H1 (cell line): ENCODE measurements at regions not wholly inside any gene's neighbourhood (a gene's known extent, or its start where the extent isn't known, plus 50 kb on each side); places are given as distances from the start of the nearest gene placed in this dataset.

Experiments
- CTCF ChIA-PET: fragments of 300-600 bp; sonication (Branson Sonifier 250); formaldehyde crosslinking; loops from one replicate; lab custom pipeline; 2021; ENCODE audit not compliant: partially characterized antibody; lab: Charles Lee
- POLR2A ChIA-PET: fragments of 300-600 bp; sonication (Branson Sonifier 250); formaldehyde crosslinking; loops from one replicate; lab custom pipeline; 2021; ENCODE audit warnings: inconsistent platforms; ENCODE audit not compliant: partially characterized antibody; lab: Charles Lee
- DNase-seq, 2 experiments: peaks; one replicate each; pipeline versions ENCODE4 v3.0.0 to v3.0.0-alpha.2; 2010 to 2022; ENCODE audit warnings: low spot score in 2 of 2, low read depth in 1 of 2, mixed read lengths in 1 of 2
- FAIRE-seq: peaks from 2 replicates; lab custom pipeline; 2011; peaks lifted over from hg19 to GRCh38; lab: Jason Lieb, UNC
- H2AFZ ChIP-seq: 2 replicates; pipeline ENCODE4 v1.8.1; 2012; ENCODE audit warnings: low read length, inconsistent platforms
- H2AK5ac ChIP-seq: 2 replicates; pipeline ENCODE4 v1.6.1; 2013; ENCODE audit warnings: low read depth, low read length
- H2BK120ac ChIP-seq: replicated peaks from 2 replicates; pipeline ENCODE3; 2013; ENCODE audit warnings: low read depth, low read length, inconsistent platforms
- H2BK12ac ChIP-seq: 2 replicates; pipeline ENCODE4 v1.6.1; 2013; ENCODE audit warnings: low read depth, low read length
- H2BK15ac ChIP-seq: 2 replicates; pipeline ENCODE4 v1.6.1; 2013; ENCODE audit warnings: low read length
- H2BK20ac ChIP-seq: 2 replicates; pipeline ENCODE4 v1.6.1; 2013; ENCODE audit warnings: low read length
- H2BK5ac ChIP-seq: 2 replicates; pipeline ENCODE4 v1.6.1; 2013; ENCODE audit warnings: low read depth, low read length
- H3K14ac ChIP-seq: 2 replicates; pipeline ENCODE4 v1.6.1; 2013; ENCODE audit warnings: inconsistent platforms; ENCODE audit not compliant: insufficient read length
- H3K18ac ChIP-seq: 2 replicates; pipeline ENCODE4 v1.6.1; 2013; ENCODE audit warnings: low read length; ENCODE audit errors: extremely low read depth
- H3K23ac ChIP-seq: 2 replicates; pipeline ENCODE4 v1.6.1; 2013; ENCODE audit warnings: inconsistent platforms; ENCODE audit not compliant: insufficient read length
- H3K23me2 ChIP-seq: 2 replicates; pipeline ENCODE4 v1.6.1; 2013; ENCODE audit warnings: low read depth, low read length
- H3K27ac ChIP-seq: 2 replicates; pipeline ENCODE4 v1.6.1; 2011; ENCODE audit warnings: low read depth, low read length, inconsistent platforms
- H3K27me3 ChIP-seq, 4 experiments: replicated peaks in 1 of 4; 1 replicate in 1 of 4; 2 replicates in 3 of 4; pipeline versions ENCODE4 v1.6.1 to v1.8.1; 2011 to 2013; ENCODE audit warnings: low read length in 3 of 4, mild to moderate bottlenecking in 3 of 4, inconsistent platforms in 2 of 4, mixed read lengths in 2 of 4, moderate library complexity in 1 of 4; ENCODE audit not compliant: control insufficient read depth in 3 of 4, insufficient read depth in 3 of 4; ENCODE audit errors: extremely low read depth in 1 of 4
- H3K36me3 ChIP-seq, 4 experiments: 2 replicates each; pipeline versions ENCODE4 v1.6.1 to v1.8.1; 2011 to 2013; ENCODE audit warnings: mild to moderate bottlenecking in 4 of 4, low read length in 3 of 4, moderate library complexity in 2 of 4, control low read depth in 1 of 4, inconsistent platforms in 1 of 4; ENCODE audit not compliant: insufficient read depth in 4 of 4, control insufficient read depth in 2 of 4
- H3K4ac ChIP-seq: replicated peaks from 2 replicates; pipeline ENCODE3; 2013; ENCODE audit warnings: low read length, low read depth, mixed read lengths, inconsistent platforms; ENCODE audit not compliant: insufficient read length
- H3K4me1 ChIP-seq, 4 experiments: replicated peaks in 1 of 4; 1 replicate in 1 of 4; 2 replicates in 3 of 4; pipeline versions ENCODE4 v1.6.1 to v1.8.1; 2011 to 2013; ENCODE audit warnings: low read length in 3 of 4, inconsistent platforms in 2 of 4, mixed read lengths in 1 of 4; ENCODE audit not compliant: insufficient read depth in 4 of 4, control insufficient read depth in 3 of 4
- H3K4me2 ChIP-seq, 2 experiments: 2 replicates each; pipeline versions ENCODE4 v1.6.1 to v1.8.1; 2011 to 2013; ENCODE audit warnings: low read depth in 2 of 2, low read length in 2 of 2, control low read depth in 1 of 2, inconsistent platforms in 1 of 2, mild to moderate bottlenecking in 1 of 2; ENCODE audit not compliant: insufficient read depth in 1 of 2
- H3K4me3 ChIP-seq, 4 experiments: fragments of 200-600, 300-600 bp in 1 of 4; sonication (generic), shearing (Covaris generic), sonication (Bioruptor Twin) in 1 of 4; 2 replicates each; pipeline versions ENCODE4 v1.5.1 to v1.8.1; 2011 to 2016; ENCODE audit warnings: low read length in 4 of 4, low read depth in 3 of 4, control low read depth in 2 of 4, inconsistent platforms in 2 of 4, mild to moderate bottlenecking in 2 of 4, mixed read lengths in 1 of 4, moderate library complexity in 1 of 4; ENCODE audit not compliant: insufficient read depth in 2 of 4; ENCODE audit errors: extremely low read depth in 1 of 4
- H3K56ac ChIP-seq: replicated peaks from 2 replicates; pipeline ENCODE3; 2013; ENCODE audit warnings: low read depth, mild to moderate bottlenecking, mixed read lengths, low read length, inconsistent platforms; ENCODE audit not compliant: insufficient read length
- H3K79me1 ChIP-seq: 2 replicates; pipeline ENCODE4 v1.6.1; 2013; ENCODE audit warnings: low read depth, low read length, control low read depth
- H3K79me2 ChIP-seq, 2 experiments: 2 replicates each; pipeline versions ENCODE4 v1.6.1 to v1.8.1; 2012 to 2013; ENCODE audit warnings: low read length in 2 of 2, mild to moderate bottlenecking in 2 of 2, inconsistent platforms in 1 of 2; ENCODE audit not compliant: insufficient read depth in 2 of 2, control insufficient read depth in 1 of 2
- H3K9ac ChIP-seq, 4 experiments: replicated peaks in 1 of 4; 1 replicate in 1 of 4; 2 replicates in 3 of 4; pipeline versions ENCODE4 v1.6.1 to v1.8.1; 2011 to 2013; ENCODE audit warnings: low read depth in 3 of 4, low read length in 3 of 4, control low read depth in 2 of 4, mild to moderate bottlenecking in 2 of 4, moderate library complexity in 2 of 4, inconsistent platforms in 1 of 4; ENCODE audit errors: extremely low read depth in 1 of 4
- H3K9me3 ChIP-seq, 2 experiments: 2 replicates each; pipeline versions ENCODE4 v1.6.1 to v1.8.1; 2012 to 2013; ENCODE audit warnings: mild to moderate bottlenecking in 2 of 2, moderate library complexity in 2 of 2, control low read depth in 1 of 2, inconsistent platforms in 1 of 2, low read depth in 1 of 2, low read length in 1 of 2, mixed read lengths in 1 of 2; ENCODE audit not compliant: insufficient read depth in 2 of 2
- H4K20me1 ChIP-seq, 2 experiments: replicated peaks in 1 of 2; 2 replicates each; pipeline versions ENCODE3 to v1.8.1; 2011 to 2013; ENCODE audit warnings: inconsistent platforms in 2 of 2, low read length in 2 of 2, mild to moderate bottlenecking in 1 of 2; ENCODE audit not compliant: insufficient read depth in 2 of 2, control insufficient read depth in 1 of 2
- H4K5ac ChIP-seq: 2 replicates; pipeline ENCODE4 v1.6.1; 2013; ENCODE audit warnings: low read length, low read depth, mixed read lengths, inconsistent platforms; ENCODE audit not compliant: insufficient read length
- H4K8ac ChIP-seq: 2 replicates; pipeline ENCODE4 v1.8.0; 2013; ENCODE audit warnings: mild to moderate bottlenecking, moderate library complexity, low read length, inconsistent platforms; ENCODE audit not compliant: insufficient read depth; ENCODE audit errors: extremely low read depth
- H4K91ac ChIP-seq: replicated peaks from 2 replicates; pipeline ENCODE3; 2013; ENCODE audit warnings: low read length, mixed read lengths, inconsistent platforms; ENCODE audit not compliant: insufficient read length
- CHD2 ChIP-seq: IDR thresholded peaks from 2 replicates; pipeline ENCODE4 v1.6.1; 2012; ENCODE audit warnings: low read length, improper control_type of control experiment
- GABPA ChIP-seq: IDR thresholded peaks from 2 replicates; pipeline ENCODE4 v1.6.1; 2011; ENCODE audit warnings: mild to moderate bottlenecking, low read length, moderate library complexity, borderline replicate concordance; ENCODE audit not compliant: insufficient read depth
- HDAC2 ChIP-seq, 2 experiments: fragments of 300-600 bp in 1 of 2; sonication (generic) in 1 of 2; IDR thresholded peaks; 2 replicates each; pipeline ENCODE4 v1.6.1; 2011 to 2012; ENCODE audit warnings: low read depth in 2 of 2, low read length in 2 of 2, mild to moderate bottlenecking in 2 of 2, moderate library complexity in 2 of 2, borderline replicate concordance in 1 of 2, inconsistent platforms in 1 of 2
- JUN ChIP-seq: IDR thresholded peaks from 2 replicates; pipeline ENCODE4 v1.6.1; 2011; ENCODE audit warnings: low read depth, mild to moderate bottlenecking, improper control_type of control experiment, low read length
- NANOG ChIP-seq: IDR thresholded peaks from 2 replicates; pipeline ENCODE4 v1.6.1; 2011; ENCODE audit warnings: low read length, low read depth, mild to moderate bottlenecking, inconsistent platforms; ENCODE audit not compliant: insufficient read depth, poor library complexity, severe bottlenecking
- TBP ChIP-seq: IDR thresholded peaks from 2 replicates; pipeline ENCODE4 v1.6.1; 2011; ENCODE audit warnings: low read depth, low read length, improper control_type of control experiment
- WGBS, 2 experiments: shearing (Covaris generic) in 1 of 2; methylation state at CpG; one replicate each; pipeline versions ENCODE4 v1.1.6 to v1.1.7; 2013 to 2015; ENCODE audit warnings: low lambda C conversion rate in 2 of 2, mixed read lengths in 2 of 2, inconsistent platforms in 1 of 2, low coverage in 1 of 2, missing lambda C conversion rate in 1 of 2; ENCODE audit not compliant: insufficient replicate concordance in 2 of 2, insufficient coverage in 1 of 2, insufficient read length in 1 of 2; ENCODE audit errors: extremely low coverage in 1 of 2, missing lambda C conversion rate in 1 of 2; 5-methylcytosine and 5-hydroxymethylcytosine counted together

DNA sequence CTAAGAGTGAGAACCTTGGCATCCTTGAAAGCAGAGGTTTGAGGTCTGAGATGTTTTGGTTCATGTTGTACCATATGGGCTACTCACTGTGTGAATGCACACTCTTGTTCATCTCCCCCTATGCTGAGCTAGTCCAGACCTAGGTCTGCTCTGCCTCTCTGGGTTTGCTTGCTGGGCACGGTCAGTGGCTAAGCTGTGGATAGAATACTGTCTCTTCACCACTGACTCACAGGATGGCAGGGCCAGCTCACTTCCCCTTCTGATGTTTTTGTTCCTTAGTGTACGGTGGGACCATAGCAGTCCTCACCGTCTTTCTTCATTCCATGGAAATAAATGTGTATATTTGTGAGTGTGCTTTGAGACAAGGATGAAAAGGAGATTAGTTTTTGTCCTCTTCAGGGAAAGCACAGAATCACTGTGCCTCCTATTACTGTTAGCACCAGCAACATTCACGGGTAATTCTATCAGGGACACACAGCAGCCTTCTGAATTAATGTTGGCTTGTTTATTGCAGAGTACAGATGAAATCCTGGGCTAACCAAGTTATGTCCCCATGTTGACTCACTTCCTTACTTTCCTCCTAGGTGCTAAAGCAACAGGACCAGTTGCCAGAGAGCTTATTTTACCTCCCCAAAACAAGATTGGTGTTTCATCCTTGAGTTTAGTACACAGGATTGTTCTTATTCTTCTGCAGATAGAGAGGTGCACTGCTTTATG is 56.9 kb upstream of the IVNS1ABP start:
- H3K79me1 ChIP-seq: no peaks in the 10 kb centered on the region
- FAIRE-seq: no peak
- H3K4me3 ChIP-seq: no peak overlapping the region

More for the DNA sequence above, 56.9 kb upstream of the IVNS1ABP start:
- H2BK15ac ChIP-seq: no peak overlapping the region; the same call in 1 of the 2 replicates
- POLR2A ChIA-PET: no interaction called here
- H3K4ac ChIP-seq: no peak overlapping the region
- H3K27ac ChIP-seq: no peak overlapping the region
- H3K4me1 ChIP-seq: peaks cover 0 to 3% (median 0%) of the 10 kb centered on the region in 4 experiments; a peak in 1 of 7 replicates
- H3K36me3 ChIP-seq: no peaks in the 10 kb centered on the region
- no peak overlapping the region for H4K91ac ChIP-seq
- H3K18ac ChIP-seq: no peak overlapping the region
- H2AFZ ChIP-seq: no peak overlapping the region
- H3K9me3 ChIP-seq: no peaks in the 10 kb centered on the region
- no peak overlapping the region for H4K8ac ChIP-seq
- no peak overlapping the region for H2BK5ac ChIP-seq
- no peak overlapping the region for H4K5ac ChIP-seq
- no peak overlapping the region for H2BK120ac ChIP-seq
- no peak for DNase-seq
- TF ChIP-seq NANOG (no peak), GABPA (no peak), CHD2 (no peak), HDAC2 (IDR thresholded peaks at IDR 0.05; ENCODE audit: borderline replicate concordance in 1 of 2, low read depth in 2 of 2, low read length in 2 of 2) (no peak), JUN (no peak), TBP (no peak)
- H3K9ac ChIP-seq: no peak overlapping the region; a peak in 1 of 7 replicates
- no peak overlapping the region for H2AK5ac ChIP-seq
- H3K23ac ChIP-seq: no peak overlapping the region
- H3K27me3 ChIP-seq: 0 out of 7 replicates have a peak, but pooled peaks cover 0 to 2% (median under 1%) of the 10 kb centered on the region in 4 experiments
- no peak overlapping the region for H2BK12ac ChIP-seq
- no peak overlapping the region for H3K4me2 ChIP-seq
- CTCF ChIA-PET: interaction anchor here (0.6 to 1.7 kb wide), 3 partner anchors 186 to 621 kb away, joined by 4 to 5 read pairs (median 4); no protein-coding TSS in a partner anchor
- no peaks in the 10 kb centered on the region for H4K20me1 ChIP-seq
- H3K14ac ChIP-seq: no peak overlapping the region
- H3K56ac ChIP-seq: no peak overlapping the region
- 90% methylated on average over 4 of the region's 4 CpGs; no CpG with 5 or more reads in 1 of the 2 experiments for WGBS, 2 experiments
- 0 out of 2 replicates have a peak, but pooled peaks cover 2% of the 10 kb centered on the region for H3K23me2 ChIP-seq
- no peak overlapping the region for H2BK20ac ChIP-seq
- no peaks in the 10 kb centered on the region for H3K79me2 ChIP-seq
